ENCODE measurements at regions not wholly inside any gene's neighbourhood (a gene's known extent, or its start where the extent isn't known, plus 50 kb on each side); places are given as distances from the start of the nearest gene placed in this dataset.

DNA sequence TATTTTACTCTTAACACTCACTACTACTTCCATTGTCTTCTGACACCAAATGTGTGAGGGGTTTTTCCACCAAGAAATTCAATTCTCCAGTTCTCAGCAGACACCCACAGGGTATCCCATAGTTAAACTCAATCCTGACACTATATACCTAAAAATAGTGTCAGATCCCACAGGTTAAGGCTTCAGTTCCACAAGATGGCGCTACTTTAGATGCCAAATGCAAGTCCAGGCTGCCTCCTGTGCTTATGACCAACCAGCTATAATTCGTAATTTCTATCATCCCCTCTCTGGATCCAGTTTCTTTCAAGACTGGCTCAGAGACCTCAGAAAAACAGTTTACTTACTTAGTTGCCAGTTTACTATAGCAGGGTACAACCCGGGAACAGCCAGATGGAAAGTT, 1146.2 kb upstream of the SPRY2 start:
- CTCF ChIA-PET = interaction anchor here (1.0 to 2.2 kb wide), 6 partner anchors 11 to 385 kb away, joined by 3 to 10 read pairs (median 5); no protein-coding TSS in a partner anchor

DNA sequence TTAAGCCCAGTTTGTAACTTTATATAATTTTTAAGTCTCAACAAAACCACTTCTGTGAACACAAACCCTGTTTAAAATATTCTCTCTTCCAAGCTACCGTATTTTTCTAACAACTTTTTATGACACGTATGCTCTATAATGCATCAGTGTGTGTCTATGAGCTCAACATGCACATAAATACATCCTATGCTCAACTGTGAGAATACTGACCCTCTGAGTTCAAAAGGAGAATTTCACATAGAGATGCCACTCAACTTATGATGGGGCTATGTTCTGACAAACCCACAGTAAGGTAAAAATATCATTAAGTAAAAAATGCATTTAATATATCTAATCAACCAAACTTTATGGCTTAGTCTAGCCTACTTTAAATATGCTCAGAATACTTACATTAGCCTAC, 1139.7 kb upstream of the SPRY2 start:
- Mint-ChIP-seq H3K9me3 (ENCODE audit: unreplicated experiment) (peaks cover 6% of the 10 kb centered on the region), H3K4me3 (ENCODE audit: unreplicated experiment) (no peak overlapping the region), H3K36me3 (ENCODE audit: insufficient read depth, unreplicated experiment) (no peaks in the 10 kb centered on the region), H3K27me3 (ENCODE audit: insufficient read depth, unreplicated experiment) (no peaks in the 10 kb centered on the region), H3K4me1 (ENCODE audit: insufficient read depth, unreplicated experiment) (no peaks in the 10 kb centered on the region), H3K27ac (ENCODE audit: low read depth, unreplicated experiment) (no peak overlapping the region)
- ChIA-PET POLR2A (no interaction called here), CTCF (interaction anchor here (0.7 to 3.0 kb wide), 3 partner anchors 229 to 419 kb away, joined by 3 to 15 read pairs (median 8); no protein-coding TSS in a partner anchor)
- TF ChIP-seq, protein P1, sequence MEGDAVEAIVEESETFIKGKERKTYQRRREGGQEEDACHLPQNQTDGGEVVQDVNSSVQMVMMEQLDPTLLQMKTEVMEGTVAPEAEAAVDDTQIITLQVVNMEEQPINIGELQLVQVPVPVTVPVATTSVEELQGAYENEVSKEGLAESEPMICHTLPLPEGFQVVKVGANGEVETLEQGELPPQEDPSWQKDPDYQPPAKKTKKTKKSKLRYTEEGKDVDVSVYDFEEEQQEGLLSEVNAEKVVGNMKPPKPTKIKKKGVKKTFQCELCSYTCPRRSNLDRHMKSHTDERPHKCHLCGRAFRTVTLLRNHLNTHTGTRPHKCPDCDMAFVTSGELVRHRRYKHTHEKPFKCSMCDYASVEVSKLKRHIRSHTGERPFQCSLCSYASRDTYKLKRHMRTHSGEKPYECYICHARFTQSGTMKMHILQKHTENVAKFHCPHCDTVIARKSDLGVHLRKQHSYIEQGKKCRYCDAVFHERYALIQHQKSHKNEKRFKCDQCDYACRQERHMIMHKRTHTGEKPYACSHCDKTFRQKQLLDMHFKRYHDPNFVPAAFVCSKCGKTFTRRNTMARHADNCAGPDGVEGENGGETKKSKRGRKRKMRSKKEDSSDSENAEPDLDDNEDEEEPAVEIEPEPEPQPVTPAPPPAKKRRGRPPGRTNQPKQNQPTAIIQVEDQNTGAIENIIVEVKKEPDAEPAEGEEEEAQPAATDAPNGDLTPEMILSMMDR (IDR thresholded peaks at IDR 0.05; ENCODE audit: unreplicated experiment) = no peak
- intact Hi-C loops (cut with micrococcal nuclease) = loop anchor here (2.0 kb wide), 1 partner anchor 310 kb away; no protein-coding TSS in a partner anchor
- no TSS peak for BruUV-seq (replicated peaks)
- no peak for DNase-seq (ENCODE audit: unreplicated experiment)

More for the DNA sequence above, 1146.2 kb upstream of the SPRY2 start:
- DNase-seq (ENCODE audit: unreplicated experiment) = peak; percentile 70
- TF ChIP-seq, protein P1 (IDR thresholded peaks at IDR 0.05; ENCODE audit: unreplicated experiment) = peak; percentile 21
- Mint-ChIP-seq H3K4me3 (ENCODE audit: unreplicated experiment) (no peak overlapping the region), H3K36me3 (ENCODE audit: insufficient read depth, unreplicated experiment) (peaks cover 5% of the 10 kb centered on the region), H3K27ac (ENCODE audit: low read depth, unreplicated experiment) (no peak overlapping the region), H3K27me3 (ENCODE audit: insufficient read depth, unreplicated experiment) (no peaks in the 10 kb centered on the region), H3K9me3 (ENCODE audit: unreplicated experiment) (peaks cover 6% of the 10 kb centered on the region), H3K4me1 (ENCODE audit: insufficient read depth, unreplicated experiment) (peaks cover 16% of the 10 kb centered on the region)
- BruUV-seq (replicated peaks) = no TSS peak
- intact Hi-C loops (cut with micrococcal nuclease) = loop anchor here (5.0 kb wide), 1 partner anchor 385 kb away; no protein-coding TSS in a partner anchor
- POLR2A ChIA-PET = no interaction called here

DNA sequence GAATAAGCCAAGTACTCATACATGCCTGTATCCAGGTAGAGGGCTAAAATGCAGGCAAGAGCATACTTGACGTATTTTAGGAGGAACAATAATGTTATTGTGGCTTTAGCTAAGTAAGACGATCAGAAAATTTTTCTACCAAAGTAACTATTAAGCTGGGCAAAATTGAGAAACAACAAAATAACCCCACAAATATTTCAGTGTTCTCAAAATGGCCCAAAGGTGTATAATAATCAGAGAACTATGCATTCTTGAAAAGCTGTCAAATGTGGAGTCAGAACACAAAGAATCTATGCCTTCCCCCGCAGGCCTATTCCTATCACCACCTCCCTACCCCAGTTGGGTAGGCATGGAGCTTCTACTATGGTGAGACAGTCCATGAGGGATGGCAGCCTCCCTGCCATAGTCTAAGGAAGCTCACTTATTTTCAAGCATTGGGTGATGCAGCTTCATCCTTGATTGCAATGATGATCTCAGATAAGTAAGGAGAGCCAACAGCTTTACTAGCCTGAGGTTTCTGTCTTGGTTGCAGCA, 1132.5 kb upstream of the SPRY2 start:
- TF ChIP-seq, protein P1 (IDR thresholded peaks at IDR 0.05; ENCODE audit: unreplicated experiment) = no peak
- intact Hi-C loops (cut with micrococcal nuclease) = loop anchor here (10.0 kb wide), 1 partner anchor 409 kb away; no protein-coding TSS in a partner anchor
- peaks cover 5% of the 10 kb centered on the region for H3K4me1 Mint-ChIP-seq (ENCODE audit: insufficient read depth, unreplicated experiment)
- peaks cover 4% of the 10 kb centered on the region for H3K36me3 Mint-ChIP-seq (ENCODE audit: insufficient read depth, unreplicated experiment)
- H3K27me3 Mint-ChIP-seq (ENCODE audit: insufficient read depth, unreplicated experiment) = no peaks in the 10 kb centered on the region
- ChIA-PET POLR2A (no interaction called here), CTCF (interaction anchor here (0.6 to 0.9 kb wide), 4 partner anchors 11 to 303 kb away, joined by 3 to 6 read pairs (median 3); no protein-coding TSS in a partner anchor)
- no TSS peak for BruUV-seq (replicated peaks)
- no peak overlapping the region for H3K4me3 Mint-ChIP-seq (ENCODE audit: unreplicated experiment)
- peak overlapping the region; percentile 35 for H3K27ac Mint-ChIP-seq (ENCODE audit: low read depth, unreplicated experiment)
- no peak for DNase-seq (ENCODE audit: unreplicated experiment)
- peaks cover 8% of the 10 kb centered on the region for H3K9me3 Mint-ChIP-seq (ENCODE audit: unreplicated experiment)

DNA sequence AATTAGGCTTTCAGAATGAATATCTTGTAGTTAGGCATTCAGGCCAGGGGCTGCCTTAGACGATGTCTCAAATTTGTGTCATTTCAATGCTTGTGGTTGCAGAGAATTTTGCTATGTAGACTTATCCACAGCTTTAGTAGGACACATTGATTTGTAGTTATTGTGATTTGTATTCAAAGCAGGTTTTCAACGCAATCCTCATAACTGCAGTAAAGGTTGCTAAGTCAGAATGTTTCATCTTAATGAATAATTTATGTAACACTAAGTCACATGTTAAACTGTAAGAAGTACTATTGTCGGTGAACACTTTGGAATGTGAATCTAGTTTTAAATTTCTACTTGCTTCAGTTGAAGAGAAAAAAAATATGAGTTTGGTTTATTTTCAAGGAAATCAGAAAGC, 1117.2 kb upstream of the SPRY2 start:
- TF ChIP-seq, protein P1 (IDR thresholded peaks at IDR 0.05; ENCODE audit: unreplicated experiment) = no peak
- no TSS peak for BruUV-seq (replicated peaks)
- no peaks in the 10 kb centered on the region for H3K9me3 Mint-ChIP-seq (ENCODE audit: unreplicated experiment)
- H3K4me1 Mint-ChIP-seq (ENCODE audit: insufficient read depth, unreplicated experiment) = peaks cover 6% of the 10 kb centered on the region
- peak overlapping the region; percentile 6 for H3K27ac Mint-ChIP-seq (ENCODE audit: low read depth, unreplicated experiment)
- no peak for DNase-seq (ENCODE audit: unreplicated experiment)
- no peaks in the 10 kb centered on the region for H3K36me3 Mint-ChIP-seq (ENCODE audit: insufficient read depth, unreplicated experiment)
- H3K27me3 Mint-ChIP-seq (ENCODE audit: insufficient read depth, unreplicated experiment) = no peaks in the 10 kb centered on the region
- CTCF ChIA-PET = interaction anchor here (1.9 kb wide), 1 partner anchor 14 kb away, joined by 5 read pairs; no protein-coding TSS in a partner anchor
- intact Hi-C loops (cut with micrococcal nuclease) = no loop called here
- POLR2A ChIA-PET = no interaction called here
- H3K4me3 Mint-ChIP-seq (ENCODE audit: unreplicated experiment) = no peak overlapping the region
